GM18907 (cell line): ENCODE measurements at regions not wholly inside any gene's neighbourhood (a gene's known extent, or its start where the extent isn't known, plus 50 kb on each side); places are given as distances from the start of the nearest gene placed in this dataset.
"Not testable (repeated sequence)": the region's sequence is repeated elsewhere in the genome, so short reads cannot be mapped to it uniquely, and the experiment has no call there.

ENCODE experiments used
- ATAC-seq: cut with Tn5 transposase; IDR thresholded peaks from one replicate; pipeline ENCODE4 v1.9.1; 2021; ENCODE audit warnings: mild to moderate bottlenecking, moderate library complexity; ENCODE audit not compliant: unreplicated experiment

DNA sequence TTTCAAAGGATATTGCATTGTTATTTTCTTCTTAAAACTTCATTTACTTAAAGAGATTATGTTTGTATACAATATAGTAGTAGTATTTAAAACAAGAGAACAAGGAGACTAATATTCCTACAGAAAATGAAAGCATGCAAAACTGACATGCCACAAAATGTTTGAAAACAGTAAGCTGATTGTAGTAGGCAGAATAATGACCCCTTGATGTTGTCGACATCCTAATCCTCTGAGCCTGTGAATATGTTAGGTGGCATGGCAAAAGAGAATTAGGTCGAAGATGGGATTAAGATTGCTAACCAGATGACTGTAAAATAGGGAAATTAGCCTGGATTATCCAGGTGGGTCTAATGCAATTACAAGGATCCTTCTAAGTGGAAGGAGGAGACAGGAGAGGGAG is 522.2 kb upstream of the NR3C2 start:
- ATAC-seq: no peak

DNA sequence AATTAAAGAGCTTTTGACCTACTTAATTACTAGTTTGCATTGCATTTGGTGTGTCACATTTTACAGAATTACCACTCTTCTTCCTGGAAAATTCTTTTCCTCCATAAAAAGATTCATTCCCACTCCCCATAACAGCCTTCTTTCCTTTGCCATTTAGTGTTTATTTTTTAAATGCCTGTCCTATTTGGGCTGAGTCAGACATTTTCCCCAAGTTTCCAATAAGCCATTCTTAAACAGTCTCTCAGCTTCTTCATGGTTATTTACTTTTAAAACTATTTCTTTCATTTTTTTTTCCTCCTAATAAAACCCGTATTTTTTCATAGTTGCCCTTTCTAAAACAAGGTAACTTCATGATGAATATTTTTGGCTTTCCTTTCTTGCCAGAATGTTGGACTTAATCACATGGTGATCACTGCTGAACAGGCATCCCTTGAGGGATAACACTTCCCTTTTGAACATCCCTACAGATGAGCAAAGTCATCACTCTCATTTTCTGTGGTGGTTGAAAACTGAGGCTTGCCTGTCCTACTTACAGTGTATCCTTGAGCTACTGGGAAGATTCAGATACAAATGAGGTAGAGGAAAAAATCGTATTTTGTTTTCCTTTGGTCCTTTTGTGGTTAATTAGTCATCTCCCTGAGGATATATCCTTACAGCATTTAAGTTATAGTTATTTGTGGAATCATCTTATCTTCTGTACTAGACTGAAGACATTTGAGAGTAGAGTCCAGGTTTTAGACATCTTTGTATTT is 520.5 kb upstream of the NR3C2 start:
- no peak for ATAC-seq

DNA sequence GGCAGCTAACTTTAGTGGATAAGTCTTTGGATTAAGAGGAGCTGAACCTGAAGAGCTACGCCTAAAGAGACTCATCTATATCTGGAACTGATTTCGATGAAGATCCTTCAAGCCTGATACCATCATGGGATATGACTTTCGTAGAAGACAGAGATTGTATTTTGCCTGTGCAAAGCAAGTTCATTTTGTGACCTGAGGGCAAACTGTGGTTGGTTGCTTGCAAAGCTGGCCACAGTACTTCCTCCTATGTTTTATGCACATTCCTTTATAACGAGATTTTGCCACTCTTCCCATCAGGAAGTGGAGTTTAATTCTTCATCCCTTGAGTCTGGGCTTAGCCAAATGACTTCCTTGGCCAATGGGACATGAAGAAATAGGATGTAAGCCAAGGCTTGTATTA is 519.3 kb upstream of the NR3C2 start:
- ATAC-seq: no peak

DNA sequence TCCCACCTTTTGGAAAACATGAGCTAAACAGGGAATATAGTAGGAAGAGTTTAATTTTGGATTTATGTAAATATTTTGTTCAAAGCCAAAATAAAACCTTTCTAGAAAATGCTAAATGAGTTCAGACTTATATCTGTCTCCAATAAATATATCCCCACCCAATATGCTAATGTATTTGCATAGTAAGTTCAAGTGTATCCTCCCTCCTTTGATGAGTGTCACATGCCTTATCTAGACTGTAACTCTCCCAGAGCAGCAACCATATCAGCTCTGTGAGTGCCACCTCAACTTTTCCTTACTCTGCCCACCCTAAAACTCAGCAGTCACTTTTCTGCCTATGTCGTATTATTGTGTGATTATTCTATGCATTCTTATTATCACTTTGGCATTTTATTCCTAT is 516.1 kb upstream of the NR3C2 start:
- ATAC-seq: no peak

DNA sequence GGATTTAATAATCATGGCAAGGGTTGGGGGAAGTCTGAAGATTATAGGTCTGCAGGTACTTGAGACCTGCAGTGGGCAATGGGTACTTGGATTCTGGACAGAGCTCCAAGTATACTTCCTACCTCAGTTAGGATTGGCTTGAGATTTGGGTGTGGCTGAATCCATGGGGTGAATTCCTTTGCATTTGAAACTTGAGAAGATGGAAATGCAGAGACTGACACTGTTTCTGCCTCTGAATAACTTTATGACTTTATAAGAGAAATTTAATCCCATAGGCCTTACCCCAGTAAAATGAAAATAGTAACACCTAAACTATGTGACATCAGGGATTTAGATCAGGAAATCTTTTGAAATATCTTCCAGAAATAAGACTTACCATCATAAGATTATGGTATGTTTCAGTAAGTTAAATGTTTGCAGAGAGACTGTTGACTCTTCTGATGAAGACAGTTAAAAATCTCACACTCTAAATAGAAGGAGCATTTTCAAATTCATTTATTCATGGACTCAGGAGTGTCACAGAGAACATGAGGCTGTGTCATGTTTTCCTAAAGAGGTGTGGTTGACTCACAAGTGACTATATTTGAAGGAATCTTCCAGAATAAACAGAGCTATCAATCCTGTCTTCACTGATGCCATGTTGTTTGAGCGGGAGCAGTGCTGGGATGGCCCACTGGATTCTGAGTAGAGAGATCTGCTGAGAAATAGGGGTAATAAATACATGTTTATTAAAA is 513.5 kb upstream of the NR3C2 start:
- no peak for ATAC-seq

DNA sequence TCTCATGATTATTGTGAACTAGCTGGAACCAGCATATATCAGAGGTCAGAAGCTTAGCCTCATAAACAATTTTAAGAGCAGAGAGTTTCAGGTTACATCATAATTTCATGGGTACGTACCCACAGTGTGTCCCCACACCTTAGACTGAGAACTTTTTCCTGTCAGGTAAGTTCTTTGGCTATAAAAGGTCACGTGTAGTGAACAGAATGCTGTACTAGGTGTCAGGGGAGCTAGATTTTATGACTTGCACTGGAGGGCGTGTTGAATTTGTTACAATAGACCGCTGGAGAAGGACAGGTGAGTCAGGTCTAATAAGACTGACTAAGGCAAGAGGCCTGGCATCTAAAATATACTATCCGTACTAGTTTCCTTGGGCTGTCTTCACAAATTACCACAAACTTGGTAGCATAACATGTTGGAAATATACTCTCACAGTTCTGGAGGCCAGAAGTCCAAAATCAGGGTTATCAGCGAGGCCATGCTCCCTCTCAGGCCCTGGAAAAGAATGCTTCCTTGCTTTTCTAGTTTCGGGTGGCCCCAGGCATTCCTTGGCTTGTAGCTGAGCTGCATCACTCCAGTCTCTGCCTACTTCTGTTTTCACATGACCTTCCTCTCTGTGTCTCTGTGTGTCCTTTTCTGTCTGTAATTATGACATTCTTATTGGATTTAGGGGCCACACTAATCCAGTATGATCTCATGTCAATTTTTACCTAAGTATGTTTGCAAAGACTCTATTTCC is 512.0 kb upstream of the NR3C2 start:
- ATAC-seq: no peak

DNA sequence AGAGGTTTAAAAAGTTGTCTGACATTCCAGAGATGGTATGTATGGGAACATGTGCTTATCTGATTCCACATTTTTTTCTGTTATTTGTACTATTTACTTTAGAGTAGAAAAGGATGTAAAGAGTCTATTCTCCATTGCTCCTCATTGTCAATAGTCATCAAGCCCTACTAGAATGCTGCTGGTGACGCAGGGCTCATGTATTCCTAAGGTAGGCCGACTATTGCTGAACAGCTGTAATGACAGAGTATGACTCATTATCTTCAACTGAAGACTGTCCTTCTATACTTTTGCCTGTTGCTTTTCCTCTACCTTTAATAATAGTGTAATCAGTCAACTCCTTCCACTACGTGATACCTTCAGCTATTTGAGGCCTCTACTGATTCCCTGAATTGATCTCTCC is 509.1 kb upstream of the NR3C2 start:
- ATAC-seq: no peak

DNA sequence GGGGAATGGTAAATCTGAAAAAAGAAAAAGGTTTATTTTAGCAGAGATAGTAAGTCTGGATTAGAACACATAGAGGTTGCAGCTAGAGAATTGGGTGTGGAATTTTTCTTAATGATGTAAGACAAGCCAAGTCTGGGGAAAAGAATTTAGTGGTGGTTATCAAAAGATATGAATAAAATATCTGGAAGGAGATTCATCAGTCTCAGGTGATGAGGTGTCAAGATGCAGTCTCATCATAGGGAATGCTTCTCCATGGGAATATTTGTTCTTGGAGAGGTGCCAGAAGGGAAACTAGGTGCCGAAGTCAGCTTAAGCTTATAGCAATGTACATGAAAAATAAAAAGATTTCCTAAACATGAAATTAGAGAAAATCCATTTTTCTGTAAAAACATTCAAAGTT is 504.1 kb upstream of the NR3C2 start:
- no peak for ATAC-seq

DNA sequence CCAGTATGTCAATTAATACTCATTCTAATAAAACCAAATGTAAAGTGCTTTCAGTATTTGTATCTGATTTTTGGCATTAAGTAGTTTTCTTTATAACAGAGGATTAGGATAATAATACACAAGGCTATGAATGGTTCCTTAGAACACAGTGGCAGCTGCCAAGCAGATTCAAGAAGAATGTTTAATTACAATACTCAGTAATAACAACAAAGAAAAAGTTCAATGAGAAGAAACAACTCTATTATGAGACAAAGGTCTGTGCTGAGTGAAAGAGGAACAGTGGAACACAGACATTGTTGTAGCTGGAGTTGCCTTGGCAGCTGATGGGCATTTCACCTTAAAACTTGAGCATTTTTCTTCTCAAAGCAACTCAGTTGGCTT is 502.6 kb upstream of the NR3C2 start:
- ATAC-seq: no peak

DNA sequence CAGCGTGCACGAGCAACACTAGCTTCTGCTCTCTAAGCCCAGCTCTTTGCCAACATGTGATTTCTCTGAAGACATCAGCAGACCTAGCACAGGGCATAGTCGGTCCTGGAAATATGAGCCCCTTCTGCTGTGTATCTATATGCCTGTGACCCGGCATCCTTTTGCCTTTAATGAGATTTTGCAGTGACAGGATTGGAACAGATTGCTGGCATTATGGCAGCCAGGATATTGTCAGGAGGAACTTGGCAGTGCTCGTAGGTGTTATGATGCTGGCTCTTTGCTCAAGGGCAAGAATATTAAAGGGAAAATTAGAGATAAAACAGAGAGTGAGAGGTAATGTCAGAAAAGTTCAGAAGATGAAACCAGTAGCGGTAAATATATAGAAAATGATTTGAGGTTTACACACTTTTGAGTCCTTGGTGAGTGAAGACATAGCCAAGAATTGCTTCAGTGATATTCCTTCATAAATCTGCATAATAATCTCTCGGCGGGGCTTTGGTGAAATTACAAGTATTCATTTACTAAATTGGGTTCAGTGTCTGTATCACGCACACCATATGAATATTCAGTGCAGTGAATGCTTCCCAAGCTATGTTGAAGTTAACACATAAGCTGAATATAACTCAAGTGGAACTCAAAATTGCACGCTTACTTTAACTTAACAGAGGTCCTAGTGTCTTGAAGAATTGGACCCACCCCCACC is 502.1 kb upstream of the NR3C2 start:
- ATAC-seq: no peak

DNA sequence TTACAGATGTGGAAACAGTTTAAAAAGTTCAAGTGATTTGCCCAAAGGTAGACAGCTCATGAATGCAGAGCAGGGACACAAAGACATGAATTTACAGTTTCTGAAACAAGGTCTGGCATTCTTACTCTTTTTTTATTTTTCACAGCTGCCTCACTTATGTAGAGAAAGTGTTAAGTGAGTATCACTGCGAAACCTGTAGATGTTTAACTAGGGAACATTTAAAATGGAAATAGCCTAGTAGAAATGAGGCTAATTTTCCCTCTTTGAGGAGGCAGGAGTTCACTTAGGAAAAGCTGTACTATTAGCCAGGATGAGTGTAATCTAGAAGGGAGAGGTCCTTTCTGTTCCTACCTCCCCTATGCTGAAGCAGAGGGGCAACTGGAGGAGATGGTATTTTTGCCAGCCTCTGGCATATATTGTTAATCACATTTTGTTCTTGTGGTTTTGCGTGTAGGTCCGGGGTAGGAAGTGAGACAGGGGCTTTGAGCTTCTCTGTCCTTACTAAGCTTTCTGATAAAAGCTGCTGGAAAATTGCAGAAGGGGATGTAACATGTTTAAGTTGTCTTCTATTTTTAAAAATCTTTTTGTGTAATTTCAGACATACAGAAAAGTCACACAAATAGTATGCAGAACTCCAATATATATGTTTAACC is 492.8 kb upstream of the NR3C2 start:
- no peak for ATAC-seq

DNA sequence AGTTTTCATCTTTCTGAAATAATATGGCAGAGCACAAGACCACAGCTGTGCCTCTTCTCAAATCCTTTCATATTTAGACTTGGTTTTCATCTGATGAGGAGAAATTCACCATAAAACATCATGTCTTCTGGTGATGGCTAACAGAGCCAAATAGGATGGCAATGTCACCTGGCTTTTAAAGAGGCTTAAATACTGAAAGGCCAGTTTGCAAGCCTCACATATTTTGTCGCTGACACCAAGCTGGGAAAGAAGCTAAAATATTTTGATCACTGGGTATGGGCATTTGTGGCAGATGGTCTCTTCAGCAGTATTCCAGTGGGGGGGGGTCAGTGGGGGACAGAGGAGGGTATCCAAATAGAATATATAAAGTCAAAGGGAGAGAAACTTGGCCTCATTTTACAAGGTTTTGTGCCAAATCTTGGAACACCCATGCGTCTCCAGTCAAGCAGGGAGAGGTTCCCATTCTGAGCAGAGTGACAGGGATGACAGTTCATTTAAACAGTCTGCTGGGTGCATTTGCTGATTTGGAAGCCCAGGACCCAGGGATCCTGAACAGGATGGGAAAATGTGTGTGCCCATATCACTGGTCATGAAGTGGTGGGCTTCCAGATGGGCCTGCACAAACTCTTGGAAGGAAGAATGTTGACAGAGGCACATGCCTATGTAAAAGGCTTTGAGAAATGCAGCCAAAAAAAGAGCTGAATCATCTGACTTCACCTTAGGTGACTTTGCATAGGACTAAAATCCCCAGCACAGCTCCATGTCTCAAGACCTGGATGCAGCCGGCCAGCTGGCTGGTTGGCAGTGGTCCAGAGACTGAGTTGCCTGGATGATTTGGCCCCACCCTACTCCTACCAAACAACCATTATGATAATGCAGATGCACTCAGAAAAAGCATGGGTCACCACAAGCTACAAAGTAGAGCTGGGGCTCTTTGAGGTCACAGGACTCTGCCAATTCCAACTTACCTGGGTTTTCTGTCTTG is 484.4 kb upstream of the NR3C2 start:
- ATAC-seq: no peak

DNA sequence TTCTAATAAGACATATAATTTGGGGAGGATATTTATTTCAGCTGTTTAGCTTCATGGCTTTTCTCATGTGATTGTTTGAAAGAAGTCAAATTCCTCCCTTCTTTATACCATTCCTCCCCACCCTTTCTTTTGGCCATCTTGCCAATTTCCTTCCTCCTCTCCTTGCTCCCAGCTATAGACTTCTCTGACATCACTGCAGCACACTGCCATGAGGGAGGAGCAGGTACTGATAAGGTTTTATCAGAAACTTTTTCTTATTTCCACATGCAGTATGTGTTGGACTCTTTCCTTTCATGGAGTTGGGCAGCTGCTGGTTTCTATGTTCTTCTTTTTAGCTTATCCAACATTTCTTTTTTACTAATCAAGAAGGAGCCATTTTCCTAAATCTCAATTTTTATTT is 481.7 kb upstream of the NR3C2 start:
- ATAC-seq: no peak

DNA sequence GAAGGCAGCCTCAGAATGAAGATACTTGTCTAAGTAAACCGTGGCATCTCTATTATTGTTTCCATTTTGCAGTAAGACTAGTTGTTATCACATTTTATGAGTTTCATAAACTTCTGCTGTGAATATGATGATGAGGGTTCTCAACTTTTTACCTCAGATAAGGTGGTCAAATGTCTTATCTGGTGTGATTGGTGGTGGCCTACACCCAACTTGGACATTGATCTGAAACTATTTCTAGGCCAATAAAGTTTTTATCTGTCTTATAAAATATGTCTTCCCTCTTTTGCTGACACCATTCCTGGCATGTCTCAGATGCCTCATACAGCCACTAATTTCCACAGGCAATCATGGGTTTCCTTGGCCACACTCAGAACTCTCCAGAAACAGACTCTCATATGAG is 480.3 kb upstream of the NR3C2 start:
- ATAC-seq: no peak

DNA sequence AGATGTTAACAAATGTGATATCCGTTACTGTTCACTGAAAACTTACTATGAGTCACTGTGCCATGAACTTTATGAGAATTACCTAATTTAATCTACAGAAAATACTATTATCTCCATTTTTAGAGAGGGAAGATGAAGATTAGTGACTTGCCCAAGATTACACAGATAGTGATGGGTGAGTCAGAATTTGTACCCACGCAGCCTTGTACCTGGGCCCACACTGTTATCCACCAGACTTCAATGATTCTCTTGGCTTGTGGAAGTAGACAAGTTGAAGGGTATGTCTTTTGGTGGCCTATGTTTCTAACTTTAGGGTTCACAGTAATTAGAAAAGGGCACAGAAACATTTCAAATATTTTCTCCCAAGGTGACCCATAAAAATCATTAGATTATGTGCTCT is 472.5 kb upstream of the NR3C2 start:
- ATAC-seq: no peak

DNA sequence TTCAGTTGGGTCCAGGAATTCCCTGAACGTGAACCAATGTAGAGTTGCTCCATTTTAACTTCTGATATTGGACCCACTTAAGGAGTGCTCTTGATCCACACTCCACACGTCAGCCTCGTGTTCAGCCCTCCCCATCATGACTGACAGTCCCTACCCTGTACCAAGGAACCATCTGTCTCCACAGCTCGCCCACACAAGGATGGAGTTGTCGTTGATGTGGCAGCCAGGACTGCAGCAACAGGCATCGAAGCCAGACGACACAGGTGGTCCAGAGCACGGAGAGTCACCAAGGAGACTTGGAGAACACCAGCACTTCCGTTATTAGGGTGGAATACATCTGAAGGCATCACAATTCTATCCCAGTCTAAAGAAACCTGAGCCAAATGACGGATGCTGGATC is 472.1 kb upstream of the NR3C2 start:
- ATAC-seq: no peak

DNA sequence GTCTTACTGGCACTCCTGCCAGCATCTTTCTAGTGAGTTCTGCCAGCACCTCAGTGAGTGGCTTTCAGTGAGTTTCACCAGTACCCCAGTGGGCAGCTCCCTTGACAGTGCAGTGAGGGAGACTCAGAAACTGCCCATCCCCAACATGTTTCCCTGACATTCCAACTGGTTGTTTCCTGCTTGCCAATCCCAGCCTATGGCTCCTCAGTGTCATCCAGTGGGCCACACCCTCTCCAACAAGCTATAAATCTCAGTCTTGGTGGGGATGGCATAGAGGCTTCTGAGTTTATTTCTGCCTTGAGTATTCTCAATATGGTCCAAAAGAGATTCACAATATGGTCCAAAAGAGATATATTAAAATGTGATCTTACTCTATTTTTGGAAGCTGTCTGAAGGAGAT is 461.2 kb upstream of the NR3C2 start:
- ATAC-seq: no peak

DNA sequence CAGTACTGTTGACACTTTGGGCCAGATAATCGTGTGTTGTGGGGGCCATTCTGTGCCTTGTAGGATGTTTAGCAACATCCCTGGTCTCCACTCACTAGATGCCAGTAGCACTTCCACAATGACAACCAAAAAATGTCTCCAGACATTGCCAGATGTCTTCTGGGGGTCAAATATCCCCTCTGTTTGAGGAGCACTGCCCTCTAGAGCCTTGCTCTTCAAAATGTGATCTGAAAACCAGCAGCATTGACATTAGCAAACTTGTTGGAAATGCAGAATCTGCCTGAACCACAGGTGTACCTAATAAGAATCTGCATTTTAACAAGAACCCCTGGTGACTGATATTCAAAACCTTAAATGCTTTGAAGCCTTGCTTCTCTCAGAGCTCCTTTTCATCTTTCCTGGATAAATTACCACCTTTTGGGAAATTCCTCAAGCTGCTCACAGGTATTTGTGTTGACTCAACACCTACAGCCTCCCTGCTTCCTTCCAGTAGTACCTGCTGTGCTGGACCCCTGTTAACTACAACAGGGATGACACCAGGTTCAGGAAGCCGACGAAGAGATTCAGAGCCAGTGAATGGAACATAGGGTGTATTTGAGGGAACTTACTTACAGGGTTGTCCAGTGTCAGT is 459.0 kb upstream of the NR3C2 start:
- ATAC-seq: no peak

DNA sequence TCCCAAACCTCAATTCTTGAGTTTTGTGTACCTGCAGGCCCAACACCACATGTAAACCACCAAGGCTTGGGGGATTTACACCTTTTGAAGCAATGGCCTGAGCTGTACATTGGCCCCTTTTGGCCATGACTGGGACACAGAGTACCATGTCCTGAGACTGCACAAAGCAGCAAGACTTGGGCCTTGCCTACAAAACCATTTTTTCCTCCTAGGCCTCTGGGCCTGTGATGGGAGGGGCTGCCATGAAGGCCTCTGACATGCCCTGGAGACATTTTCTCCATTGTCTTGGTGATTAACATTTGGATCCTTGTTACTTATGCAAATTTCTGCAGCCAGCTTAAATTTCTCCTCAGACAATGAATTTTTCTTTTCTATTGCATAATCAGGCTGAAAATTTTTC is 455.9 kb upstream of the NR3C2 start:
- ATAC-seq: not testable (repeated sequence)
